ENCODE measurements at regions not wholly inside any gene's neighbourhood (a gene's known extent, or its start where the extent isn't known, plus 50 kb on each side); places are given as distances from the start of the nearest gene placed in this dataset.

GRCh38 chr2:160672211-160672610 lies 178.6 kb upstream of the RBMS1 start:
- TF ChIP-seq CTCF (IDR thresholded peaks at IDR 0.05) (no peak), POLR2A (IDR thresholded peaks at IDR 0.05) (no peak)
